Globus pallidus (tissue), 1 donor: ENCODE measurements at regions not wholly inside any gene's neighbourhood (a gene's known extent, or its start where the extent isn't known, plus 50 kb on each side); places are given as distances from the start of the nearest gene placed in this dataset.
"Not testable (repeated sequence)": the region's sequence is repeated elsewhere in the genome, so short reads cannot be mapped to it uniquely, and the experiment has no call there.

ENCODE experiments used
- DNase-seq: peaks from one replicate; pipeline ENCODE4 v3.0.0-alpha.2; 2015; ENCODE audit warnings: low spot score

GRCh38 chr13:90453342-90453741 lies 894.1 kb upstream of the MIR17HG start:
- no peak for DNase-seq

- DNase-seq = no peak
Measured at GRCh38 chr13:90454002-90454636, 893.4 kb upstream of the MIR17HG start.

- DNase-seq = no peak
Measured at GRCh38 chr13:90455067-90455466, 892.4 kb upstream of the MIR17HG start.

DNA sequence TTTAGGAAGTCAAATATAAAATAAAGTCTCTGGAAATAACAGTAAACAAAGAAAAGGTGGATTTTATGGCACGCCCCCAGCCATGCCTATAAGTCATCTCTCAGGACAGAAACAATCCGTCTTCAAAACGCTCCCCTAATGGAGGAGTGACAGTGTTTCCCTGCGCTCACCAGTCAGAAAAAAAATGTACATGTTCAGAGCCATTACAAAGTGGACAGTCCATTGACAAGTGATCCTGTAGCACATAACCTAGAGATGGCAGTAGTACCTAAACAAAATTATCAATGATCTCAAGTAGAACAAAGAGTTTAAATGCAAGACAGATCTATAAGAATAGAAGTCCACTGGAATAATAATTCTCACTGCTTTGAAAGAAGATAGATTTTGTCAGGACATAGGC lies 891.7 kb upstream of the MIR17HG start:
- no peak for DNase-seq

DNA sequence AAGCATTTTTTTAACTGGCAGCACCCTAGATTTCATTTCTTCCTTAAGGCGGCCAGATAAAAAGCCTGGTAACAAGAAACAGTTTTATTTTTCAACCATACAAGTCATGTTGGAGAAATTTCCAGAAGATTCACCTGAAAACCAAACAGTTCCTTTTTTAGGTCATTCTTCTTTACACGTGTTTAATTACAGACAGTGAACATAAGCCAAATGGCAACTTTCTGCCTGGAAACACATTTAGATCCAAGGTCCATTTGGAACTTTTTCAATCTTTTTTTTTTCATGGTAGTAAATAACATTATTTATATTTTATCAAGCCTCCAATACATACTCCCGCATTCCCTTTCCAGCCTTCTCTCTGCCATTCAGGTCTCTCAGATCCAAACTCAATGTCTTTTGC lies 886.1 kb upstream of the MIR17HG start:
- DNase-seq = no peak

DNA sequence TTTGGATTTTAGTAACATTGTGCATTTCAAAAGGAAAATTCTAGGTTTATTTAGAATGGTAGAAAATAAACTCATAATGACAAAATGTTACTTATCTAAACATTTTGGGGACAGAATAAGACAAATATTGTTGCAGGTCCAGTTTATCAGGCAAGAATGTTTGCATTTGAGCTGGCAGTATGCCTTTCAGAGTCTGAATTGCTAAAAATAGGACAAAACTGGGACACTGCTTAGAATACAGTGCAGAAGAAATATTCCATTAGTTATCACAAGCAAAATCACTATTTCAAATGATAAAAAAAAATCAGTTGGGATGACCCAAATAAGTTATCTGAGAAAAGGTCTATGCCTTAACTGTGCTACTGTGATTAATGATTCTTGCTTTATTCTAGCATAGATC lies 870.3 kb upstream of the MIR17HG start:
- DNase-seq = no peak

DNA sequence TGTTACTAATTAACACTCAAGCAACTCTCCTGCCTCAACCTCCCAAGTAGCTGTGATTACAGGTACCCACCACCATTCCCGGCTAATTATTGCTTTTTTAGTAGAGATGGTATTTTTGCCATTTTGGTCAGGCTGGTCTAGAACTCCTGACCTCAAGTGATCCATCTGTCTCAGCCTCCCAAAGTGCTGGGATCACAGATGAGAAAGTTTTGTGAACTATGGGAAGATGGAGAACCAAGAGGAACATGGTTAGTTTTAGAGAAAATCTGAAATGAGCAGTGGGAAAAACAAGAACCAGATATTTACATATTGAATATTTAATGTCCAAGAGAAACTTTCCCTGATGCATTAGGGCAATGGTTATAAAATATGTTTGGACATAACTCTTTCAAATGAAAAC lies 863.6 kb upstream of the MIR17HG start:
- no peak for DNase-seq

DNA sequence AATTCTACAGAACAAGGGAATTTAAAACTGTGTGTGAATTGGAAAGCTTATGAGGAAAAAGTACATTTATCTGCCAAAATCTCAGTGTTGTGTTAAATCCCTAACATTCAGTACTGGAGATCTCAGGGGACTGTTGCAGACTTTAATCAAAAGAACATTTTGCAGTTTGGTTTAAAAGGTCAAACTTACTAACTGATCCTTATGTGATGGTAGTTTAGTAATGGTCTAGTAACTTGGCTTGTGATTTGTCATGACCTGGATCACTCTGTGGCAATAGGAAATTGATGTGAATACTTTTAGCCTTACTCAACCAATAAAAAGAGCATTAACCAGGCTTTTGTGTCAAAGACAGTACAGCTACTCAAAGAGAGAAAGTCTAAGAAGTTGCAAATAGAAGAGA lies 862.1 kb upstream of the MIR17HG start:
- no peak for DNase-seq

GRCh38 chr13:90492872-90493271 lies 854.6 kb upstream of the MIR17HG start:
- DNase-seq = no peak

- DNase-seq = no peak
Measured at GRCh38 chr13:90493667-90494066, 853.8 kb upstream of the MIR17HG start.

DNA sequence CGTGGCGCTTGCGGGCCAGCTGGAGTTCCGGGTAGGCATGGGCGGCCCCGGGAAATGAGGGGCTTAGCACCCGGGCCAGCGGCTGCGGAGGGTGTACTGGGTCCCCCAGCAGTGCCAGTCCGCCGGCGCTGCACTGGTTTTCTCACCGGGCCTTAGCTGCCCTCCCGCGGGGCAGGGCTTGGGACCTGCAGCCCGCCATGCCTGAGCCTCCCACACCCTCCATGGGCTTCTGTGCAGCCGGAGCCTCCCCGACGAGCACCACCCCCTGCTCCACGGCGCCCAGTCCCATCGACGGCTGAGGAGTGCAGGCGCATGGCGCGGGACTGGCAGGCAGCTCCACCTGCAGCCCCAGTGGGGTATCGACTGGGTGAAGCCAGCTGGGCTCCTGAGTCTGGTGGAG lies 852.6 kb upstream of the MIR17HG start:
- not testable (repeated sequence) for DNase-seq

DNA sequence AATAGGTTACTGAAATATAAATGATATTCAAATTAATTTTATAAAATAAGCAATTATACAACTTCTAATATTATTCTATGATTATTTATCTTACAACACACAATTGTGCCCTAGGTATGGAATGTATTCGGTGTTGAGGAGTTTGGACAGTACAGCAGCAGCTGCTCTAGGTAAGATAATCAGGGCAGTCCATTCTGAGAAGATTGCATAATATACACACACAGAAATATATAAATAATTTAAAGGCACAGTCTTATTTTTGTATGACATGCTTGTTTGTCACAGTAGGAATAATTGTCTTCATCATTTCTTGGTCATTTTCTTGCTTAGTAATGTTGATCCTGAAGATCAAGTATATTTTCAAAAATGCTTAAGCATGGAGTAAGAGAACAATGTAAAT lies 849.4 kb upstream of the MIR17HG start:
- no peak for DNase-seq

DNA sequence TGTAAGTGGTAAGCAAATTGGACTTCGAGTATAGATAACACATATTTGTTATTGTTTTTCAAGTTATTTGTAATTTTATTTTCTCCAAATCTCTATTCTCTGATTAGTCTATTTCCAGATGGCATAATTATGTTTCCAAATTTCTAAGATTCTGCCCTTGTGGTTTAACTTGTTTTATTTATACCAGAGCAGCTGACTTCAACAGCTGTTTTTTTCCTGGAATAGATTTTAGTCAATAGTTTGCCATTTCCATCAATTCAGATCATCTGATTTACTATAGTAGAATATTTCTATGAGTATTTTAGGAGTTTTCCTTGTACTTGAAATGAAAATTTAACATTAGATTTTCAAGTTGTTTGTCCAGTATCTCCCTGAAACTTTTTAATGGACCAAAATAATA lies 848.7 kb upstream of the MIR17HG start:
- DNase-seq = no peak

DNA sequence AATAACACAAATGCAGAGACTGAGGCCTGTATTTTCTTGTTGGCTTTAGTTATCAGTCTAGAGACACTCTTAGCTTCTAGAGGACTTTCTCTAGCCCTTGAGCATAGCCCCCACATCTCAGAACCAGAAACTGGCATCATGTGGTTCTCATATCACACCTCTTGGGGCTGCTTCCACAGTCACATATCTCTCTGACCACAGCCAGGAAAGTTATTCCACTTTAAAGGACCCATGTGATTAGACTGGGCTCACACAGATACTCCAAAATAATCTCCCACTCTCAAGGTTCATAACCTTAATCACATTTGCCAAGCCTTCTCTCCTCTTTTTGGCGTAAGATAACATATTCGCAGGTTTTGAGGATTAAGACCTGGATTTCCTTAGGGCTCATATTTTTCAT lies 846.9 kb upstream of the MIR17HG start:
- no peak for DNase-seq

DNA sequence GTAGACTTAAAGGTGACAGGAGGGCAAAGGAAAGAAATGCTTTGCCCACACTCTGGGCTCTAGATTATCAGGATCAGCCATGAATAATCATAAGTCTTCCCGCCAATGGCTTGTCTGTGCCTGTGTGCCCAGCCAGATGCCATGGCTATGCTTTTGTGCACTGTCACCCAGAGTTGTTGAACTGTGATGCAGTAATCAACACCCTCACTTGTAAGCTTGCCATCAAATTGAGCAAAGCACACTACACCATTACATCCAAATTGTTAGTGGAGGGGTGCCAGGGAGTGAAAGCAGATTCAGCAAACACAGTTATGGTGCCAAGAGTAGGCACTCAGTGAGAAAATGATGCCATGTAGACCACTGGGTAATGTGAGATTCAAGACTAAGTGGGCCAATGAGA lies 845.3 kb upstream of the MIR17HG start:
- DNase-seq = peak; percentile 1

DNA sequence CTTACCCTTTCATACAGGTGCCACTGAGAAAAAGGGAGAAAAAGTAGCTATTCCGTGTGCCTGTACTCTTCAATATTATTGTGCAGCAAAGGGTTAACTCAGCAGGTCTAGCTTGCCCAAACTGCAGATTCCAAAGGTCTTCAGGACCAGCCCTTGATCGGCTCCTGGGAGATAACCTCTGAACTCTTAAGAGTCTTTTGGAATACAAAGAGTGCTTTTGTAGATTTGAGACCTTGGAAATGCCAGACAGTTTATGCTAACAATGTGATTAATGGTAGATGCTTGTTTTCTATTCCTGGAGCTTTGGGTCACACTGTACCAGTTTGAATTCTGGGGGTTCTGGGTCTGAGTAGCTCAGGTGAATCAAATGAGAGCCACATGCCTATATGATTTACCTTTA lies 844.7 kb upstream of the MIR17HG start:
- no peak for DNase-seq

DNA sequence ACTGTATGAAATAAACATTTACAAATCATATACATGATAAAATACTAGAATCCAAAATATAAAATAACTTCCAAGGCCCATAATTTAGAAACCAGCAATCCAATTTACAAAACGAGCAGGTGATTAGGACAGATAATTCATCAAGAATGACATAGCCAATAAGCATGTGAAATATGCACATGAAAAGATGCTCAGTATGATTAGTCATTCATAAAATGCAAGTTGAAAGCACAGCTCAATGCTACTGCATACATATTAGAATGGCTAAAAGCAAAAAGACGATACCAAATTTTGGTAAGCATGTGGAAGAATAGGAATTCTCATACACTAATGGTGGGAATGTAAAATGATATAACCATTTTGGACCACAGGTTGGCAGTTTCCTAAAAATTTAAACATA lies 837.2 kb upstream of the MIR17HG start:
- DNase-seq = no peak

- no peak for DNase-seq
Measured at GRCh38 chr13:90511903-90512302, 835.6 kb upstream of the MIR17HG start.

DNA sequence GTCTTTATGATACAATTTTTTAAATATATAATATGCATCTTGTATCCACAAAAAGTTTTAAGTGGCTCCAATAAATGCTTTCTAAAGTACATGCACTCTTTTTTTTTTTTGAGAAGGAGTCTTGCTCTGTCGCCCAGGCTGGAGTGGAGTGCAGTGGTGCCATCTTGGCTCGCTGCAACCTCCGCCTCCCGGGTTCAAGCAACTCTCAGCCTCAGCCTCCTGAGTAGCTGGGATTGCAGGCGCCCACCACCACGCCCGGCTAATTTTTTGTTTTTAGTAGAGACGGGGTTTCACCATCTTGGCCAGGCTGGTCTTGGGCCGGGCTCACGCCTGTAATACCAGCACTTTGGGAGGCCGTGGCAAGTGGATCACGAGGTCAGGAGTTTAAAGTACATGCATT lies 832.8 kb upstream of the MIR17HG start:
- not testable (repeated sequence) for DNase-seq

DNA sequence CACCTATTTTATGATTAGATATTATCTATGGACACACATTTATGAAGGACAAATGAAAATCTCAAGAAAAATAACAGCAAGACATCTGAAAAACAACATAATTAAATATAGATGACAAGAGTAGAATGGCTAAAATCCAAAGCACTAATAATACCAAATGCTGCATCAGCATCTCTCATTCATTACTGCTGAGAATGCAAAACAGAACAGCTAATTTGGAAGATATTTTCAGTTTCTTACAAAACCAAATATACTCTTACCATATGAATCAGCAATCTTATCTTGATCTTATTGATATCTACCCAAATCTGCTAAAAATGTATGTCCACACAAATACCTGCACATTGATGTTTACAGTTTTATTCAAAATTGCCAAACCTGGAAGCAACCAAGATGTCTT lies 829.1 kb upstream of the MIR17HG start:
- DNase-seq = no peak

- DNase-seq = no peak
Measured at GRCh38 chr13:90519157-90519556, 828.3 kb upstream of the MIR17HG start.

DNA sequence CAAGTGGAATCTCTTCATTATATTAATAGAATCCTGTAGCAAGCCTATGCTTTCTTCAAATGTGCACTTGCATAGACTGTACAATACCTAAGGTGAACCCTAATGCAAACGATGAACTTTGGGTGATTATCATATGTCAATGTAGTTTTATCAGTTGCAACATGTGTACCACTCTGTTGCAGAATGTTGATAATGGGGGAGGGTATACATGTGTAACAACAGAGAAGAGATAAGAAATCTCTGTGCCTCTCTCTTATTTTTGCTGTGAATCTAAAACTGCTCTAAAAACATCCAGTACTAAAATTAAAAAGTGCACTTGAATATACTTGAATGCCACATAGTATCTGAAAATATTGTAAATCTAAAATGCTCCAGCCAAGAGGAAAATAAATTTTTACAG lies 820.8 kb upstream of the MIR17HG start:
- no peak for DNase-seq

DNA sequence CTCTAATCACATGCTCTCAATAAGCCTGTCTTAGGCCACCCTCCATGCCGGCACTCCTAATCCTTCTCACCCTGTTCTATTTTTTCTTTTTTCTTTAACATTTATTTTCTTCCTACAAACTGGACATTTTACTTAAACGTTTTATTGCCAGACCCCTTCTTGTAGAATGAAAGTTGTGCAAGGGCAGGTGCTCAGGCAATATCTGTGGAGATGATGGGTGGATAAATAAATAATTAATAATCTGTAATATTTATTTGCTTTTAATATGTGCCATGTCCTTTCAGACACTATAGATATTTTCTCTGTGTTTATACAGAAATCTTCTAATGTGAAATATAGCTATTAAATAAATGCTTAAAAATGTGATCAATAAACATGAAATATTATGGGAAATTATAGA lies 815.7 kb upstream of the MIR17HG start:
- DNase-seq = no peak

DNA sequence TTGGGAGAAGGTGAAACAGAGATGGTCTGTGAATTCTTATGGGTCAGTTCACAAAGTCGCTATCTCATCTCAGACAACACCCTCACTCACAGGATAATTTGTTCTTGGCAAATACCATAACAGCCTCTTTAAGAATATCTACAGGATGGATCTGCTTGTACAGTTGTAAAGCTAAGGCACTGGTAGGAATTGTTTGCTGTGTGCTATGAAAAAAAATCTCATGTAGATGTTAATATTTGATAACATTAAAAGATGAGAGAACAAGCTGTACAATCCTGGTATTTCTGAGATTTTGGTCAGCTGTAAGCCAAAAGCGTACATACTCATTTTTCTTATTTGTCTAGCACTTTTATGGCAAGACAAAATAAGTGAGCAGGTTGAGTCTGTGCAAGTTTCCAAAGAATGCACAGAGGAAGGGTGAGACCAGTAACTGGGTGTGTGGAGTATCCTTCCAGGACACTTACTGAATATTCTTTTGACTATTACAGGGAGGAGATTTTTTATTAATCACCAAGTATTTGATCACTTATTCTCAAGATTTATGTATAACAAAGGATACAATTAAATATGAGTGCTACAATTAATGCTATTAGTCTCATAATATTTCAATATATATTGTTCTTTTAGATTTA lies 814.5 kb upstream of the MIR17HG start:
- no peak for DNase-seq
